ENCODE measurements at regions not wholly inside any gene's neighbourhood (a gene's known extent, or its start where the extent isn't known, plus 50 kb on each side); places are given as distances from the start of the nearest gene placed in this dataset.

DNA sequence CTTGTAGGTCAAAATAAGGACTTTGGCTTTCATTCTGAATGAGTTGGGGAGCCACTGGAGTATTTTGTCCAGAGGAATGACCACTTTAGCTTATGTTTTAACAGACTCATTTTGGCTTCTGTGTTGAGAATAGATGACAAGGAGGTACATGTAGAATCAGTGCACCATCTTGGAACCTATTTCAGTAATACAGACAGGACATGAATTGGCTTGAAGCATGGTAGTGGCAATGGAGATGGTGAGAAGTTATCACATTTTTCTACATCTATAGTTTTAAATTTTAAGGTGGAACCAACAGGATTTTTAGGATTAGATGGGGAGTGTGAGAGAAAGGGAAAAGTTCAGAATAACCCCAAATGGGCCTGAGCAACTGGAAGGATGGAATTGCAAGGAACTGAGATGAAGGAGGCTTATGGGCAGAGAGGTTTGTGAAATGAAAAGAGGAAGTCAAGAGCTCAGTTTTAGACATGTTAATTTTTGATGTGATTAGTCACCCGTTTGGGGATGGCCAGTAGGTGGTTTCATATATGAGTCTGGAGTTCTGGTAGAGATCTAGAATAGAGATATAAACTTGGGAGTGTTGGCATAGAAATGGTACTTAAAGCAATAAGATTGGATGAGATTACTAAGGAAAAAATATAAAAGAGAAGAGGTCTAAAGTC is 89.2 kb upstream of the JAZF1 start:
- no peaks in the 10 kb centered on the region for H3K79me2 ChIP-seq (replicated peaks; ENCODE audit: insufficient read depth)
- no peak overlapping the region for H3K27ac ChIP-seq (ENCODE audit: low read depth)
- no peak overlapping the region for H2AFZ ChIP-seq
- TF ChIP-seq, protein P1, sequence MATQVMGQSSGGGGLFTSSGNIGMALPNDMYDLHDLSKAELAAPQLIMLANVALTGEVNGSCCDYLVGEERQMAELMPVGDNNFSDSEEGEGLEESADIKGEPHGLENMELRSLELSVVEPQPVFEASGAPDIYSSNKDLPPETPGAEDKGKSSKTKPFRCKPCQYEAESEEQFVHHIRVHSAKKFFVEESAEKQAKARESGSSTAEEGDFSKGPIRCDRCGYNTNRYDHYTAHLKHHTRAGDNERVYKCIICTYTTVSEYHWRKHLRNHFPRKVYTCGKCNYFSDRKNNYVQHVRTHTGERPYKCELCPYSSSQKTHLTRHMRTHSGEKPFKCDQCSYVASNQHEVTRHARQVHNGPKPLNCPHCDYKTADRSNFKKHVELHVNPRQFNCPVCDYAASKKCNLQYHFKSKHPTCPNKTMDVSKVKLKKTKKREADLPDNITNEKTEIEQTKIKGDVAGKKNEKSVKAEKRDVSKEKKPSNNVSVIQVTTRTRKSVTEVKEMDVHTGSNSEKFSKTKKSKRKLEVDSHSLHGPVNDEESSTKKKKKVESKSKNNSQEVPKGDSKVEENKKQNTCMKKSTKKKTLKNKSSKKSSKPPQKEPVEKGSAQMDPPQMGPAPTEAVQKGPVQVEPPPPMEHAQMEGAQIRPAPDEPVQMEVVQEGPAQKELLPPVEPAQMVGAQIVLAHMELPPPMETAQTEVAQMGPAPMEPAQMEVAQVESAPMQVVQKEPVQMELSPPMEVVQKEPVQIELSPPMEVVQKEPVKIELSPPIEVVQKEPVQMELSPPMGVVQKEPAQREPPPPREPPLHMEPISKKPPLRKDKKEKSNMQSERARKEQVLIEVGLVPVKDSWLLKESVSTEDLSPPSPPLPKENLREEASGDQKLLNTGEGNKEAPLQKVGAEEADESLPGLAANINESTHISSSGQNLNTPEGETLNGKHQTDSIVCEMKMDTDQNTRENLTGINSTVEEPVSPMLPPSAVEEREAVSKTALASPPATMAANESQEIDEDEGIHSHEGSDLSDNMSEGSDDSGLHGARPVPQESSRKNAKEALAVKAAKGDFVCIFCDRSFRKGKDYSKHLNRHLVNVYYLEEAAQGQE (IDR thresholded peaks at IDR 0.05; ENCODE audit: unreplicated experiment): no peak
- TF ChIP-seq ZNF114 (CRISPR knock-in tag; IDR thresholded peaks at IDR 0.05) (no peak), EZH2 (IDR thresholded peaks at IDR 0.05; ENCODE audit: low read depth, unreplicated experiment) (no peak), JUNB (IDR thresholded peaks at IDR 0.05; ENCODE audit: unreplicated experiment) (no peak)
- no peaks in the 10 kb centered on the region for H4K20me1 ChIP-seq (replicated peaks; ENCODE audit: insufficient read depth)
- H3K4me3 Mint-ChIP-seq: no peak overlapping the region
- no peak overlapping the region for H3K4me3 ChIP-seq
- ATAC-seq (no peak), DNase-seq (ENCODE audit: low spot score) (no peak)
- H3K27ac Mint-ChIP-seq: no peak overlapping the region
- H3F3A ChIP-seq (replicated peaks; ENCODE audit: low read depth): no peaks in the 10 kb centered on the region
- no peaks in the 10 kb centered on the region for H3K36me3 ChIP-seq (ENCODE audit: insufficient read depth)
- H3K27me3 Mint-ChIP-seq (ENCODE audit: insufficient read depth, low read depth, poor library complexity): no peaks in the 10 kb centered on the region
- H3K9me2 ChIP-seq (ENCODE audit: insufficient read depth): peaks cover 3% of the 10 kb centered on the region; the same call in 1 of the 2 replicates
- H3K4me1 ChIP-seq (ENCODE audit: insufficient read depth): peaks cover 17% of the 10 kb centered on the region; the same call in 1 of the 2 replicates
- H3K4me2 ChIP-seq: no peak overlapping the region
- peaks cover 5% of the 10 kb centered on the region for H3K9me3 Mint-ChIP-seq
- H3K27me3 ChIP-seq (ENCODE audit: insufficient read depth): no peaks in the 10 kb centered on the region
- H3K4me1 Mint-ChIP-seq: peaks cover 25% of the 10 kb centered on the region
- peaks cover 10% of the 10 kb centered on the region for H3K36me3 Mint-ChIP-seq (ENCODE audit: low read depth)

DNA sequence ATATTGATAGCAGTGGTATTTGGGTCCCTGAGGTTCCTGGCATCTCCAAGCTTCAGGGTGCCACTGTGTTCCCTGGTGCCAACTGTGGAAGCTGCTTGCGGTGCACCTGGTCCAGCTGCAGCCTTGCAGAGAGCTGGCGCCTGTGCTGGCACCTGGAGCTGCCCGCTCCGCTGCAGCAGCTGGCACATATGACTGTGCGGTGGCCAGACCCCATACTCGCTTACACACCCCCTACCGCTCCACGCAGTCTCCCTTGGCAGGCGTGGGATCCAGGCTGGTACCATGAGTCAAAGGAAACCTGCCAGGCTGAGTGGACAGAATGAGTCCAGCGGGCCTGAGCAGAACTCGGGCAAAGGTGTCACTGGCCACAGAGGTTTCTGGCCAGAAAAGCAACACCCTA is 89.9 kb upstream of the JAZF1 start:
- Histone ChIP-seq H4K20me1 (replicated peaks; ENCODE audit: insufficient read depth) (no peaks in the 10 kb centered on the region), H3K36me3 (ENCODE audit: insufficient read depth) (no peaks in the 10 kb centered on the region), H3K4me3 (no peak overlapping the region), H3F3A (replicated peaks; ENCODE audit: low read depth) (no peaks in the 10 kb centered on the region), H2AFZ (no peak overlapping the region), H3K4me1 (ENCODE audit: insufficient read depth) (peaks cover 15% of the 10 kb centered on the region; the same call in 1 of the 2 replicates), H3K79me2 (replicated peaks; ENCODE audit: insufficient read depth) (no peaks in the 10 kb centered on the region), H3K9me2 (ENCODE audit: insufficient read depth) (peaks cover 3% of the 10 kb centered on the region; the same call in 1 of the 2 replicates), H3K27me3 (ENCODE audit: insufficient read depth) (no peaks in the 10 kb centered on the region), H3K27ac (ENCODE audit: low read depth) (no peak overlapping the region), H3K4me2 (no peak overlapping the region)
- peaks cover 10% of the 10 kb centered on the region for H3K36me3 Mint-ChIP-seq (ENCODE audit: low read depth)
- TF ChIP-seq EZH2phosphoT487 (IDR thresholded peaks at IDR 0.05; ENCODE audit: unreplicated experiment) (no peak), NANOG (IDR thresholded peaks at IDR 0.05; ENCODE audit: borderline replicate concordance) (no peak), ZNF331 (CRISPR knock-in tag; IDR thresholded peaks at IDR 0.05; ENCODE audit: low read depth) (no peak)
- no peak for DNase-seq (ENCODE audit: low spot score)
- no peak for ATAC-seq
- H3K27me3 Mint-ChIP-seq (ENCODE audit: insufficient read depth, low read depth, poor library complexity): no peaks in the 10 kb centered on the region
- no peak overlapping the region for H3K4me3 Mint-ChIP-seq
- H3K27ac Mint-ChIP-seq: no peak overlapping the region
- H3K9me3 Mint-ChIP-seq: peaks cover 5% of the 10 kb centered on the region
- H3K4me1 Mint-ChIP-seq: peaks cover 21% of the 10 kb centered on the region

Measured in GM23338 (cell line).